GM19463 (cell line): ENCODE measurements at regions not wholly inside any gene's neighbourhood (a gene's known extent, or its start where the extent isn't known, plus 50 kb on each side); places are given as distances from the start of the nearest gene placed in this dataset.

Experiments
- ATAC-seq: cut with Tn5 transposase; IDR thresholded peaks from one replicate; pipeline ENCODE4 v1.9.1; 2021; ENCODE audit warnings: mild to moderate bottlenecking, moderate library complexity; ENCODE audit not compliant: unreplicated experiment

DNA sequence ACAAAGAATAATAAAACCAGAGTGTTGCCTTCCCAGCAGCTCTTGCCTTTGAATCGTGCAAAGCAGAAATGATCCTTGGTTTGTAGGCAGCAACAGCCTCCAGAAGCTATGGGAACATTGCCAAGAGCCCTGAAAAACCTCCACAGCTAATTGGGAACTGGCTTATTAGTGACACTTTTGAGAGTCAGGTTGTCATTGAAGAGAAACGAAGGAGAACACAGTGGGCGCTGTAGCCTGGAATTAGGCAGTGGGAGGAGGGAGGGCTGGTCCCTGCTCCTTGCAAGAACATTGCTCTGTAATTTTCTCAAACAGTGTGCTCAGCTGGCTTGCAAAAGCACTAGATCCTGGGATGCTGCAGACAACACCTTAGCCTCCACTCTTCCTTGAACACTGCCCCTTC is 331.5 kb upstream of the EMCN start:
- ATAC-seq: no peak

DNA sequence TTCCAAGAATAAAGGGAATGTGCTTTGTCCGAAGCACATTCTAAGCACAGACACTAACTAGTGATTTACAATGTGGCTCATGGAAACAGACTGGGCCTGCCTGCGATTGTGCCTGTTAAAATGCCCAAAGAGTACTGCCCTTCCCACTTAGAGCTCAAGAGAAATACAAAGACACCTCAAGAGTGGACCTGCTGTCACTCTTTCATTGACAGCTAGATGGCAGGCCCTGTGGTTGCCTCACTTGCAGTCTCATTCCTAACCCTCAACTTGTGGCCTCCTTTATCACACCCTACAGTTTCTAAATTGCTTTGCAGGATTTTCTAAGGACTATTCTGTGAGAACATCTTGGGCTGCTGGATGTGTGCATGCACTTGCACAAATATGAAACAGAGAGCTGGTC is 331.0 kb upstream of the EMCN start:
- peak; percentile 84 for ATAC-seq

DNA sequence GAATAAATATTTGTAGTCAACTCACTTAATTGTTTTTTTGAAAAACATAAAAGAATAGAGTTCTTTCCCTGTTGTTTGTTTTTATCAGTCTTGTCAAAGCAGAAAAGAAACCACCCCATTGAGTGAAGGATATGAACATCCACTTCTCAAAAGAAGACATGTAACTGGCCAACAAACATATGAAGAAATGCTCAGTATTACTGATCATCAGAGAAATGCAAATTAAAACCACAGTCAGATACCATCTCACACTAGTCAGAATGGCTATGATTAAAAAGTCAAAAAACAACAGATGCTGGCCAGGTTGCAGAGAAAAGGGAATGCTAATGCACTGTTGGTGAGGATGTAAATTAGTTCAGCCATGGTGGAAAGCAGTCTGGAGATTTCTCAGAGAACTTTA is 326.1 kb upstream of the EMCN start:
- peak; percentile 65 for ATAC-seq

DNA sequence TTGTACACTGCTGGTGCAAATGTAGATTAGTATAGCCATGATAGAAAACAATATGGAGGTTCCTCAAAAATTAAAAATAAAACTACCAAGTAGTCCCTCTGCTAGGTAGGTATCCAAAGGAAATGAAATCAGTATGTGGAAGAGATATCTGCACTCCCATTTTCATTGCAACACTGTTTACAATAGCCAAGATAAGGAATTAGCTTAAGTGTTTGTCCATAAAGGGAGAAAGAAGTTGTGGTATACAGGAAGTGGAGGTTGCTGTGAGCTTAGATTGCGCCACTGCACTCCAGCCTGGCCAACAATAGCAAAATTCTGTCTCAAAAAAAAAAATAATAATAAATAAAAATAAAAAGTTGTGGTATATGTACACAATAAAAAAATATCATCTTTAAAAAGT is 325.0 kb upstream of the EMCN start:
- ATAC-seq: no peak

DNA sequence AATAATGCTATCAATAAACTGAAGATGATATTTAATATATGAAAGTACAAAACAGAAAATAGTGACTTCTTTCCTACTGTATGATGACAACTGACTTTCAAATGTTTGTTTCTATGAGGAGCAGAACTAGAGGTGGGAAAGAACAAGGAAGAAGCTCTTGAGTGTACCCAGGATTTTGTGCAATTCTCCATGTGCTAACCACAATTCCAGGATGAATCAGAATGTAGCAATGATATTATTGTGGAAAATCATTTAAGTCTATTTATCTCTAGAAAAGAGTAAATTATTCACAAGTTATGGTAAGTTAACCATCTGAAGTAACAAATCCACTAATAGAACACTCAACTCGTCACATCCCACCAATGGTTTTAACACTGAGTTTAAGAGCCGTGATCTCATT is 324.1 kb upstream of the EMCN start:
- no peak for ATAC-seq

DNA sequence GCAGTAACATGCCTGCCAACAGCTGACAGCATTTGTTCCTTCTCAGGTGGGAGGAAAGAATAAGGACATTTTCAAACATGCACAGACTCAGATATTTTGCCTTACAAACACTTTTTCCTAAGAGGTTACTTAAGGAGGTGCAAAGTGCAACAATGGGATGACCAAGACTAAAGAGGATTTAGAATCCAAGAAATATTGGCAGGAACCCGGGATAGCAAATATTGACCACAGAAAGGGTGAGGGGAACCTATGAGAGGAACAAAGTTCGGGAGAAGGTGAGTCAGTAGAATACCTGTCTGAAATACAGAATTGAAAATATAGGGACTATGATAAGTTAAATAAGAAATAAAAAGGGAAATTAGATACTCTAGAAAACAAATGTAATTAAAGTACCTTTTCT is 321.9 kb upstream of the EMCN start:
- ATAC-seq: no peak

DNA sequence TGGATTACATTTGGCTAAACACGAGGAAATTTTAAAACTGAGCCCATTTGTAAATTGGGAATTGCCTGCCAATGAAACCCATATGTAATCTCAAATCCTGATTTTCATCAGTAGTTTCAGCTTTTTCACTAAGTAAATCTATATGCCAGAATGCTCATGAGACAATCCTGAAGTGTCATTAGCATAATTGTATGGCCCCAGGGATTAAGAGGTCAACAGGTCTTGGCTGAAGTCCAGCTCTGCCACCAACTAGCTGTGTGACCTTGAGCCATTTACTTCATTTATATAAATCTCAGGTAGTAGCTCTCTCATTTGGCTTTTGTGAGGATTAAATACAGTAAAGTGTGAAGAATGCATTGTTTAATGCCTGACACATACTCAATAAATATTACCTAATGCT is 320.5 kb upstream of the EMCN start:
- no peak for ATAC-seq

DNA sequence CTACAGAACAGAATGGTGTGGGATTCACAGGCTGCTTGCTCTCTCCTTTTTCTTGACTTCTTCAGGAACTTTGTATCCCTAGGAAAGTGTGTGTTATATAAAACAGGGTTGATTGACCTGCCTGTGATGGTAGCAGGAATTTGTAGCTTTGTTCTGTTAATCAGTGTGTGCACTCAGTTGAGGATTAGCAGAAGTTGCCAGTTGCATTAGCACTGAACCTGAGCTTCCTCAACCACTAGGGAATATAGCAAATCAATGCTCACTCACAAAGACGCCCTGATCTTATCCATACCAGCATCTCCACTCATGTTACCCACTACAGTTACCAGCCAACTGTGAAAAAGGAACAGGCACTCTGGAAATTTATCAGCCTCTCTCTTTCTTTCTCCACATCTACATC is 319.1 kb upstream of the EMCN start:
- ATAC-seq: no peak

DNA sequence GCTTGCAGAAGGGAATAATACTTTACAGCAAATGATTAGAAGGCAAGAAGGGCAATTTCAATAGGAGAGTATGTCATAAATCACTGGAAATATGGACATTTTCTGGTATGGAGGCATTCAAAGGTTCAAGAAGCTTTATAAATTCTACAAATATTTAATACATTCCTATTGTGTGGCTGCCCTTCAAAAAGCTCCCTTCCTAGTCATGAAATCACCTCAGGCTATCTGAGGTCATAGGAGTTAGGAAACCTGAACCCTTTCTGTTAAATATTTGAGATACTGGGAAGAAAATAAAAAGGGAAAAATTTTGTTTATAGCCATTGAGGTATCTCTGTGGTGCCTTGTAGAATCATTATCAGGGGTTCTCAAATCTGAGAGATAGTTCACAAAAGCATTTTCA is 316.8 kb upstream of the EMCN start:
- no peak for ATAC-seq

DNA sequence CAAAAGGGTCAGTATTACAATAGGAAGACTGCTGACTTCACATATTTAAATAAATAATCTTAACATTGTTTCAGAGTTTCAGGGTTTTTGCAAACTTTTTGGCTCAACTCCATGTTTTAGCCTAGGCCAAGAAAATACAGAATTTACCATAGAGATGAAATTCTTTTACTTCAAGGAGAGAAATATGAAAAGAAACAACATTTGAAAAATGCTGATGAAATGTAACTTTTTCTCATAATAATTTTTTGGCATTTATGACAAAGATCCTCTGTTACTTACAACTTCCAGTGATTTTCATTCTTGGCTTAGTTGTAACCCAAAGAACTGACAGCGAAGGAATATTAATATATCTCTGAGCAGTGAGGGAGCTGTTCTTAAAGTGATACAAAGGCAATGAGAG is 316.1 kb upstream of the EMCN start:
- no peak for ATAC-seq

DNA sequence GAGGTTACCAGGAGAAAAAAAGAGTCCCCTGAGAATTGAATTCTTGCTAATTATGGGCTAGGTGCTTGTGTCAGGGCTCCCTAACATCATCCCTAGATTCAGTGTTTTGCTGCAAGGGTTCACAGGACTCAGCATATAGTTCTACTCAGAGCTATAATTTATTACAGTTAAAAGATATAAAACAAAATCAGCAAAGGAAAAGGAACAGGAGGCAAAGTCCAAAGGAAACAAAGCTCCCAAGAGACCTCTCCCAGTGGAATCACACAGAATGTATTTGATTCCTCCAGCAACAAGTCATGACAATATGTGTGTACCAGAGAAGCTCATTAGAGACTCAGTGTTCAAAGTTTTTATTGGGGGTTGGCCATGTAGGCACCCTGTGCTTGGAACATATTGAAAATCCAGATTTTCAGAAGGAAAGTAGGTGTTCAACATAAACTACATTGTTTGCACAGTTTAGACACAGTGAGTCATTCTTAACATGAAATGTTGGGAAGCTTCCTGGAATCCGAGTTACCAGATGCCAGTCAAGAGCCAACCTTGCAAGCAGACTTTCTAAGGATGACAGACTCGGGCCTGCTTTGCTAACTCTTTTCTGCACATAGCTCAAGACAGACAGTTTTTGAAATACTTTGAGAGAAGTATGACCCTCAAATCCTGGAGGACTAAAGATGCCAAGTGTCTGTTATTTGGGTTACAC is 311.3 kb upstream of the EMCN start:
- no peak for ATAC-seq

DNA sequence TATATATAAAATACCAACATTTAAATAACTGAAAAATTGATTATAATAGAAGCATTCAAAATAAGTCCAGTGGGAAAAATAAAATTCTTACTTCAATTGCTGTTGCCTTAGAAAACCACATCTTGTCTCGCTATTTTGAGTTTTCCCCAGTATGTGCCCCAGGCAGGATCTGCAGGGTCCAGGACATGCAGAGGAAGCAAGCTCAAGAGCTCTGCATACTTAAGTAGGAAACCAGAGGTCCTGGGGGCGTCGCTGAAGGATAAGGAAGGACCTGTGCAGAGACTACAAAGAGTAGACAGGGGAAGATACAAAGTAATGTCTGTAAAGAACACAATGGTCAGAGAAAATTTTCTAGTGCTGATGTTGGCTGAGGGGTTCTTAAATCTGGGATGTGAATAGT is 310.5 kb upstream of the EMCN start:
- ATAC-seq: no peak

DNA sequence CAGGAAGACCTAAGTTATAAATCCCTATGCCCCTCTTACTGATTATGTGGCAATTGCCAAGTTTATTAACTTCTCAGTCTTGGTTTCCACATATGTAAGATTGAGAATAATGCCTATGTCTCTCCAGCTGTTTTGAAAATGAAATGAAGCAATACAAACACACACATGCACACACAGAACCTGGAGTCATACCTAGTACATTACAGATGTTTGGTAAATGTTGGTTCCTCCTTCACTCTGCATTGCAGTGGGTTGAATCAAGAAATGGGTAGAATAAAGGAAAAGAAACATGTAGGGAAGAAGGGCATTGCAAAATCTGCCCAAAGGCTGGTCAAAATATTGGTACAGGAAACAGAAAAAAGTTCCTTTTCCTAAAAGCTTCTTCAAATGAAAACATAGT is 309.9 kb upstream of the EMCN start:
- no peak for ATAC-seq

DNA sequence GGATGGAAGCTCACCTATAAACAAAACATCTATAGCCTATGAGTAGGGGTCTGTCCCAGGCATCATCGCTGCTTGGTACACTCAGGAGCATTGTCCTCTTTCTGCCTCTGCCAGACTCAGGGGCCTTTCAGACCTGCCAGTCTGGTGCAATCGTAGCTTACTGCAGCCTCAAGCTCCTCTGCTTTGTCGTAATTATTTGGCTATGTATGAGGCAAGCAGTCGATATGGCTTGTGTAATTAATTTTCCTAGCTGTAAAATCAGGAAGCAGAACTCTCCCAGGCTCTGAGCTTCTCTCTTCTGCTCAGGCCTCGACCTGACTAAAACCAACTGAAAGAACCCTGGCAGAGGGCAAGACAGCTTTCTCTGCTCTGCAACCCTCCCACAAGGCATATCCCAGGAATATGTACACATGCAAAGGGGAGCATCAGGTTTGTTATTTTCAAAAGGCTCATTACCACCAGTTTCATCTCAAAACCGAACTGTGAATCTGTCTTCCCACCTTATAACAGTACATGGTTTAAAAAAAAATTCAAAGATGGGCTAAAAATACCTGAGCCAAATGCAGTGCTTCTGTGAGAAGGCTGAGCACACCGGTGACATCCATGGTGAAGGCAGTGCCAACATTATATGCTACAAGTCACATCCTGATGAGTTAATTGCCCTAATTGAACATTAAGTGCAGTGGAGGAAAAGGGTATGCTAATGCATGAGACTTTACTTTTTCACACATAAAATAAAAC is 309.2 kb upstream of the EMCN start:
- ATAC-seq: no peak

DNA sequence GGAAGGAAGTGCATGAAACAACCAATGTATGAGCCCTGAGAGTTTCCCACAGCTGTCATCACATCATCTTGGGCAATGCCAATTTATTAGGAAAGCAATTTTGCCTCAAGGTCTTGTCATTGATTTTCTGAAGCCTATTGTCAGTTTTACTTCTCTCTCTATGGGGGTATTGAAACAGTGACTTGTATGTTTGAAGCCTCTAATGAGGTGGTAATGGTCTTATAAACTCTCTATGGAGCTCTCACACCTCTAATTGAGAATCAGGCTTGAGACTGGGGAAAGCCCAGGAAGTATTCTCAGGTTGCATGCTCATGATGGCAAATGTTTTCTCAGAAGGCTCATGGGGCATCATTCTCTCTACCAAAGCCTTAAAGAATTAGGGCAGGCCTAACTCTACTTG is 308.2 kb upstream of the EMCN start:
- ATAC-seq: no peak

DNA sequence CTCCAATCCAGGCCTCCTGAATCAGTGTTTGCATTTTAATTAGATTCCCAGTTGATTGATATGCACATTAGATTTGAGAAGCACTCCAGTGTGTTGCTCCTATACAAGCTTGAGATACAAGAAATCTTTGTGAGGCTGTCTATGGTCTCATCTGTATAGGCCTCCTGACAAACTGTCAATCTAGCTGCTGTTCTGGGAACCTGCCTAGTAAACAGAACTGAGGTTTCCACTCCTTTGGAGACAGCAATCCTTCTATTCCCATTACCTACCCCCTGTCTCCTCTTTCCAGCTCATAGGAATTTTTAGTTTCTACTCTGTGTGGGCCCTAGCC is 306.1 kb upstream of the EMCN start:
- peak; percentile 3 for ATAC-seq

DNA sequence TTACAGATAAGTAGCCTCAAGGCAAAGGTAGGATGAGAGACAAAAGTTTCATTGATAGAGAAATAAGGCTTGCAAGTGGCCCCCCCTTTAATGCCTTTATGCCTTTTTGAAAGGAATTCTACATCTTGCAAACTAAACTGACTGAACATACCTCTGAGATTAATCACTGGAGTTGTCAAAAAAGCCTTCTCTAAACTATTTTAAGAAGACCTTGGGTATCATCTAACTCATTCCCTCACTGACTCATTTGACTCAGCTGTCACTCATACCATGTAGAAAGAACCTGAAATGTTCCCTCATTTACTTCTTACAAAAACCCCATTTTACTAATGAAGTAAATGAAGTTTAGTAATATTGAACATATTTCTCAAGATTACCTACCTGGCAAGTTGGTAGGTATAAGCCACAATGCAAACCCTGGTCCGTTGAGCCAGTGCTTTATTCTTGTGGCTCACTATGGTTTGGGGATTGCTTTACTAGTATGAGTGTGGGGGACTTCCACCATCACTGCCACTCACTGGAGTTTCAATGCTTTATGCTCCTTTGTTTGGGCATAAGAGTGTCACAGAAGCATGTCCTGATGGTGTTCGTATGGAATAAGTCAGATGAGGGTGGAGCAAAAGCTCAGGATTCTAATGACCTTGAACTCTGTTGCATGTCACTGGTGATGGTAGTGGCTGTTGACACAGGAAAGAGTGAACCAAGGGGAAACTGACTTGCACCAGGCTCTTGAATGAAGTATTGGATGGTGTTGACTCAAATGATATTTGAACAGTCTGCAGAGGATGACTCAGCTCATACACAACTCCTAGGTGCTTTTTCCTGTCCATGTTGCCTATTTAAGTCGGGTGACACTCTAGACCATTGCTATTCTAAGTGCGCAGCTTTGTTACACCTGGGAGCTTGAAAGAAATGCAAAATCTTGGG is 305.5 kb upstream of the EMCN start:
- peak; percentile 76 for ATAC-seq

DNA sequence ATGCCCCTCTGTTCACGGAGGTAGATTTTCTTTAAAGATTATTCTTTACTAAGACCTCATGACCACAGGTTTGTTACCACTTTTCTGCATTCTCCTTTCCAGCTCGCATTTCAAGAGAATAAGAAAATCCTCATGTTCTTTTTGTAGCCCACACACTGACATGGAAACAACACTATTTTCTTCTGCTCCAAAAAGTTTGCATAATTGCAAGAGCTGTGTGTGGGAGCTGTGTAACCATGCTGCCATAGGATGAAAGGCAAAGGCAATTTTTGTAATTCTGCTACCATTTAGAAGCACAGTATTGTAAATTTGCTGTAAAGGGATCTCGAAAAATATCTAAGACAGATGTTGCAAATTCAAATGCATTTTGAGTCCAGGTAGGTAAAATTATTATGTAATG is 302.4 kb upstream of the EMCN start:
- ATAC-seq: no peak

DNA sequence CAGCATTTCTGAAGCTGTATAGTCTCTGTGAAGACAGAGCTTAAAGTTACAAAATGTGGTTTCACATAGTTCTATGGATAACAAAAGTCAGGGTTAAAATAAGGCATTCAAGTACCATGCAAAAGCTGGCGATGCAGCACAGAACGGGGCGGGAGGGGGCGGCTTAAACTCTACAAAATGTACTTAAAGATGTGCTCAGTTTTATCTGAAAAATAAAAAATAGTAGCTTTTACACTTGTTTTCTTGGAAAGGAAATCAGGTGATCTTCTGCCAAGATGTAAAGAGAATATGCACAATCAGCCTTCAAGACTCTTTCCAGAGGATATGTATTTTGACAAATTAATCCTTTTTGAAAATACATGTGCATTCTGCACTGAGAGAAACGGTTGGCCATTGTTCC is 301.7 kb upstream of the EMCN start:
- no peak for ATAC-seq

DNA sequence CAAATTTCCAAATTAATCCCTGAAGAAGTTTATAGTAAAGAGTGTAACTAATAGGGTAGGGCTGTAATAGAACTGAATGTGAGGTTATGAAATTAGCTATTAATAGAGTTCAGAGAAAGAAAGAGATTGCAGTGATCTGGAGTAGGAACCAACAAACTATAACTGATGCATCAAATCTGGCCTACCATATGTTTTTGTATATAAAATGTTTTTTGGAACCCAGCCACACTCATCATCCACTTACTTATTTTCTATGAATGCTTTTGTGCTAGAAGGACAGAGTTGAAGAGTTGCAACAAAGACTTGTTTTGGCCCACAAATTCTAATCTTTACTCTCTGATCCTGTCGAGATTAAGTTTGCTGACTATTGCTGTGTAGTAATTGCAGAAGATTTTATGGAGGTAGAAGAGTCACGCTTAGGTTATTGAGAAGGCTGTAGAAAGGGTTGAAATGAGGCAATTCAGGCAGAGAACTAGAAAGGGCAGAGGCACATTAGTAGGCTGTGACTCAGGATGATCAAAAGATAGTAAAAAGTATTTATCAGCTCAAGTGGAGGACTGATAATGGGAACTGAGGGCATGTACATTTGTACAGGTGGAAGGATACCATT is 298.7 kb upstream of the EMCN start:
- ATAC-seq: no peak

DNA sequence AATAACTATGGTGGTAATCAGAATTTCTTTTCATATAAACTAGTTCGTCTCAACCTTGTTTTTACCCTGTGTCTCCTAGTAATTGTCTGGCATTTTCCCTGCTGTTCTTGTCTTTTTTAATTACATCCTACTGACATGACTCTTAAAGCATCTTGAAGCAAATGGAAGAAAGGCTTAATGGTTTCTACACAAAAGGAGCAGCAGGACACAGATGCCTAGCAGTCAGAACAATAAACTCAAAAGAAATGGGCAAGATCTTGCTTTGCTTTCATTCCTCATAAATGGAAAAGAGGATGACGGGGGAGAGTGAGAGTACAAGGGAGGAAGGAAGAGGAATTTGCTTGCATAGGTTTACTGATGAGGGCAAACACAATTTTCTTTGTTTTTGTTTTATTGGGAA is 293.2 kb upstream of the EMCN start:
- no peak for ATAC-seq

DNA sequence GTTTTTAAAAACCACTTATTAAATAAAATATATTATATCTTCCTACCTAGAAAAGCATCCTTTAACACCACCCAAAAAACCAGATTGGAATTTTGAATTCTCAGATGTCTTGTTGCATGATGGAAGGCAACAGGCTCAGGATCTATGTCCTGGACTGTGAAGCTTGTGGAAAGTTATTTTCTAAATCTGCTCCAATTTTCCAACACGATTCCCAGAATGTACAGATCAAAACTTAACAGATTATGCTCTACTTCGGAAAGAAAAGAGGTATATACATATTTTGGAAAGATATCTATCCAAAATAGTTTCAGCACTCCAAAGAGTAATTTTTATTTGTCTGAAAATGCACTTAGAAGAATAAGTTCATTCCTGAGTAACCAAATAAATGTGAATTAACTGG is 291.7 kb upstream of the EMCN start:
- no peak for ATAC-seq
